DND-41 (cell line): ENCODE measurements at regions not wholly inside any gene's neighbourhood (a gene's known extent, or its start where the extent isn't known, plus 50 kb on each side); places are given as distances from the start of the nearest gene placed in this dataset.

Source experiments
- CTCF ChIP-seq: IDR thresholded peaks from 2 replicates; pipeline ENCODE4 v1.5.1; 2012; ENCODE audit warnings: borderline replicate concordance, low read length, moderate library complexity, mild to moderate bottlenecking; ENCODE audit not compliant: poor library complexity, severe bottlenecking; ENCODE audit errors: extremely low read depth
- EZH2 ChIP-seq: IDR thresholded peaks from 3 replicates; pipeline ENCODE4 v1.6.1; 2012; ENCODE audit warnings: borderline replicate concordance, low read depth, mild to moderate bottlenecking, moderate library complexity, low read length, inconsistent platforms; ENCODE audit not compliant: severe bottlenecking

GRCh38 chr18:44156126-44156525, 524.6 kb upstream of the SETBP1 start:
- TF ChIP-seq CTCF (no peak), EZH2 (no peak)
